Keratinocyte (primary cell): ENCODE measurements at regions not wholly inside any gene's neighbourhood (a gene's known extent, or its start where the extent isn't known, plus 50 kb on each side); places are given as distances from the start of the nearest gene placed in this dataset.
"Not testable (repeated sequence)": the region's sequence is repeated elsewhere in the genome, so short reads cannot be mapped to it uniquely, and the experiment has no call there.

ENCODE experiments used
- DNase-seq: peaks from one replicate; pipeline ENCODE4 v3.0.0-alpha.2; 2011; ENCODE audit warnings: low read depth, missing footprints, low spot score
- FAIRE-seq: peaks from 2 replicates; lab custom pipeline; 2011; peaks lifted over from hg19 to GRCh38; lab: Jason Lieb, UNC
- H2AFZ ChIP-seq: 2 replicates; pipeline ENCODE4 v1.6.0; 2012; ENCODE audit warnings: low read length, control low read depth, inconsistent platforms; ENCODE audit not compliant: control insufficient read depth
- H3K27ac ChIP-seq: 2 replicates; pipeline ENCODE4 v1.5.1; 2011; ENCODE audit warnings: low read length; ENCODE audit not compliant: control insufficient read depth, insufficient read depth
- H3K27me3 ChIP-seq: 3 replicates; pipeline ENCODE4 v1.6.0; 2011; ENCODE audit warnings: low read length; ENCODE audit not compliant: control insufficient read depth, insufficient read depth; ENCODE audit errors: extremely low read depth
- H3K36me3 ChIP-seq, 2 experiments: 2 replicates in 1 of 2; 3 replicates in 1 of 2; pipeline ENCODE4 v1.5.1; 2011; ENCODE audit warnings: low read length in 2 of 2, mild to moderate bottlenecking in 1 of 2; ENCODE audit not compliant: control insufficient read depth in 2 of 2, insufficient read depth in 2 of 2; ENCODE audit errors: extremely low read depth in 1 of 2
- H3K4me1 ChIP-seq: 3 replicates; pipeline ENCODE4 v1.5.1; 2011; ENCODE audit warnings: low read length; ENCODE audit not compliant: control insufficient read depth, insufficient read depth; ENCODE audit errors: extremely low read depth
- H3K4me2 ChIP-seq: 3 replicates; pipeline ENCODE4 v1.6.0; 2011; ENCODE audit warnings: low read depth, low read length; ENCODE audit not compliant: control insufficient read depth, insufficient read depth; ENCODE audit errors: extremely low read depth
- H3K4me3 ChIP-seq, 3 experiments: fragments of 200-600 bp in 1 of 3; sonication (generic) in 1 of 3; 2 replicates in 2 of 3; 3 replicates in 1 of 3; pipeline ENCODE4 v1.5.1; 2011 to 2016; ENCODE audit warnings: low read length in 3 of 3, mild to moderate bottlenecking in 3 of 3, control low read depth in 2 of 3, inconsistent platforms in 1 of 3, low read depth in 1 of 3, mixed read lengths in 1 of 3, mixed run types in 1 of 3, moderate library complexity in 1 of 3; ENCODE audit not compliant: control insufficient read depth in 2 of 3, insufficient read depth in 2 of 3; ENCODE audit errors: extremely low read depth in 1 of 3
- H3K79me2 ChIP-seq: 2 replicates; pipeline ENCODE4 v1.6.0; 2012; ENCODE audit warnings: low read length; ENCODE audit not compliant: control insufficient read depth, insufficient read depth
- H3K9ac ChIP-seq: 3 replicates; pipeline ENCODE4 v1.6.0; 2011; ENCODE audit warnings: low read length; ENCODE audit not compliant: control insufficient read depth, insufficient read depth; ENCODE audit errors: extremely low read depth
- H3K9me1 ChIP-seq: 3 replicates; pipeline ENCODE4 v1.6.0; 2011; ENCODE audit warnings: low read length; ENCODE audit not compliant: control insufficient read depth, insufficient read depth; ENCODE audit errors: extremely low read depth
- H3K9me3 ChIP-seq: 2 replicates; pipeline ENCODE4 v1.5.1; 2012; ENCODE audit warnings: low read depth, low read length; ENCODE audit not compliant: control insufficient read depth
- H4K20me1 ChIP-seq: 3 replicates; pipeline ENCODE4 v1.6.0; 2011; ENCODE audit warnings: low read length; ENCODE audit not compliant: control insufficient read depth, insufficient read depth; ENCODE audit errors: extremely low read depth
- EZH2 ChIP-seq: IDR thresholded peaks from one replicate; pipeline ENCODE4 v1.6.1; 2012; ENCODE audit warnings: inconsistent platforms, mild to moderate bottlenecking, low read length, moderate library complexity
- dilution Hi-C: fragments of 300-500 bp; cut with MboI; formaldehyde crosslinking; loops from one replicate; pipeline ENCODE4 v1.7.0; 2020; ENCODE audit warnings: low sequenced_read_pairs; ENCODE audit not compliant: extremely low pct_ligation_motif_present
- TF ChIP-seq, protein P1 (sequence below), 3 experiments: IDR thresholded peaks in 1 of 3; conservative IDR thresholded peaks in 1 of 3; optimal IDR thresholded peaks in 1 of 3; 2 replicates in 2 of 3; 3 replicates in 1 of 3; pipeline versions ENCODE3 to v1.5.1; 2011; ENCODE audit warnings: low read length in 3 of 3, mild to moderate bottlenecking in 3 of 3, moderate library complexity in 2 of 3, control low read depth in 1 of 3, inconsistent platforms in 1 of 3; ENCODE audit not compliant: insufficient read depth in 2 of 3; ENCODE audit errors: extremely low read depth in 1 of 3

DNA sequence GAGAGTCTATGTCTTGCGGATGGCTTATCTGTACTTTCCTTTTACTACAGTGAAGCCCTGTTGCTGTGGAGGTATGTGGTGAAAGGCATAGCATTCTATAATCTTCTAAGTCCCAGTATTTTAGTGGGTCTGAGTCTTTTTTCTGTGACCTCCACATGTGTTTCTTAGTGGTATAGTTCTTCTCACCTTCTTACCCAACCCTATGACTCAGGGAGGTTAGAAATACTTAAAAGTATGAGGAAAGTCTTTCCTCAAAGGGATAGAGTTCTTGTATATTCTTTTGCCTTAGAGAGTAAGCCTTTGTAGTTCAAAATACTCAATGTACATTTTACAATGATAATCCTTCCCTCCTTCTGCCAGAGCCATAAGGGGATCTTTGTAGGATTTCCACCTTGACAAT lies 621.9 kb upstream of the CTNND2 start:
- DNase-seq (no peak), FAIRE-seq (no peak)
- Histone ChIP-seq H3K4me3 (no peak overlapping the region), H3K9me1 (no peaks in the 10 kb centered on the region), H3K9ac (no peak overlapping the region), H3K27me3 (no peaks in the 10 kb centered on the region), H3K4me2 (no peak overlapping the region), H3K79me2 (no peaks in the 10 kb centered on the region), H3K27ac (no peak overlapping the region), H3K36me3 (no peaks in the 10 kb centered on the region), H3K9me3 (no peaks in the 10 kb centered on the region), H4K20me1 (no peaks in the 10 kb centered on the region), H3K4me1 (no peaks in the 10 kb centered on the region), H2AFZ (no peak overlapping the region)
- TF ChIP-seq, protein P1, sequence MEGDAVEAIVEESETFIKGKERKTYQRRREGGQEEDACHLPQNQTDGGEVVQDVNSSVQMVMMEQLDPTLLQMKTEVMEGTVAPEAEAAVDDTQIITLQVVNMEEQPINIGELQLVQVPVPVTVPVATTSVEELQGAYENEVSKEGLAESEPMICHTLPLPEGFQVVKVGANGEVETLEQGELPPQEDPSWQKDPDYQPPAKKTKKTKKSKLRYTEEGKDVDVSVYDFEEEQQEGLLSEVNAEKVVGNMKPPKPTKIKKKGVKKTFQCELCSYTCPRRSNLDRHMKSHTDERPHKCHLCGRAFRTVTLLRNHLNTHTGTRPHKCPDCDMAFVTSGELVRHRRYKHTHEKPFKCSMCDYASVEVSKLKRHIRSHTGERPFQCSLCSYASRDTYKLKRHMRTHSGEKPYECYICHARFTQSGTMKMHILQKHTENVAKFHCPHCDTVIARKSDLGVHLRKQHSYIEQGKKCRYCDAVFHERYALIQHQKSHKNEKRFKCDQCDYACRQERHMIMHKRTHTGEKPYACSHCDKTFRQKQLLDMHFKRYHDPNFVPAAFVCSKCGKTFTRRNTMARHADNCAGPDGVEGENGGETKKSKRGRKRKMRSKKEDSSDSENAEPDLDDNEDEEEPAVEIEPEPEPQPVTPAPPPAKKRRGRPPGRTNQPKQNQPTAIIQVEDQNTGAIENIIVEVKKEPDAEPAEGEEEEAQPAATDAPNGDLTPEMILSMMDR (optimal IDR thresholded peaks at IDR 0.05 in 1 of 3, IDR thresholded peaks at IDR 0.05 in 1 of 3, conservative IDR thresholded peaks at IDR 0.05 in 1 of 3; ENCODE audit: extremely low read depth in 1 of 3, insufficient read depth in 2 of 3, low read length in 3 of 3) = no peak
- TF ChIP-seq EZH2 = no peak
- dilution Hi-C loops = no loop called here

DNA sequence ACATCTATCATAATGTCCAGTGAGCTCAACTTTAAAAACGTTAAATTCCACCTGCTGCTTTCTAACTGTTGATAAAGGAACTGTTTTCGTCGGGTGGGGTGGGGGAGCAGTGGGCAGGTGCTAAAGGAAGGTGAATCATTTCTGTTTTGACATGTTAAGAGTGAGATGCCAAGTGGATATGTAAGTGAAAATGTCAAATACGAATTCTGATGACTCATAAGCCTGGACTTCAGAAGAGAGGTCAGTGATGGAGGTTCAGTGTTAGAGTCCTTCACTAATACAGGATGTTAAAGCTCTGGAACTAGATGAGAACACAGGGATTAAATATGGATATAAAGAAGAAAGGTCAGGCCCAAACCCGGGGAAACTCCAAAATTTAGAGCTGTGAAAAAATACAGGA lies 617.9 kb upstream of the CTNND2 start:
- Histone ChIP-seq H4K20me1 (no peaks in the 10 kb centered on the region), H3K27ac (no peak overlapping the region), H3K4me1 (no peaks in the 10 kb centered on the region), H3K27me3 (no peaks in the 10 kb centered on the region), H2AFZ (no peak overlapping the region), H3K9me3 (no peaks in the 10 kb centered on the region), H3K4me3 (no peak overlapping the region), H3K36me3 (no peaks in the 10 kb centered on the region), H3K9ac (no peak overlapping the region), H3K4me2 (no peak overlapping the region), H3K9me1 (no peaks in the 10 kb centered on the region), H3K79me2 (no peaks in the 10 kb centered on the region)
- FAIRE-seq = no peak
- DNase-seq = no peak
- dilution Hi-C loops = no loop called here
- TF ChIP-seq, protein P1 (optimal IDR thresholded peaks at IDR 0.05 in 1 of 3, IDR thresholded peaks at IDR 0.05 in 1 of 3, conservative IDR thresholded peaks at IDR 0.05 in 1 of 3; ENCODE audit: extremely low read depth in 1 of 3, insufficient read depth in 2 of 3, low read length in 3 of 3) = no peak
- no peak for TF ChIP-seq EZH2

DNA sequence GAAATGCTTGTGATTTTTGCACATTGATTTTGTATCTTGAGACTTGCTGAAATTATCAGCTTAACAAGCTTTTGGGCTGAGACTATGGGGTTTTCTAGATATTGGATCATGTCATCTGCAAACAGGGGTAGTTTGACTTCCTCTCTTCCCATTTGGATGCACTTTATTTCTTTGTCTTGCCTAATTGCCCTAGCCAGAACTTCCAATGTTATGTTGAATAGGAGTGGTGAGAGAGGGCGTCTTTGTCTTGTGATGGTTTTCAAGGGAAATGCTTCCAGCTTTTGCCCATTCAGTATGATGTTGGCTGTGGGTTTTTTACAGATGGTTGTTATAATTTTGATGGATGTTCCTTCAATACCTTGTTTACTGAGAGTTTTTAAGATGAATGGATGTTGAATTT lies 600.7 kb upstream of the CTNND2 start:
- H3K9me3 ChIP-seq, FAIRE-seq, H3K79me2 ChIP-seq, DNase-seq, H3K9ac ChIP-seq, H2AFZ ChIP-seq, H3K27ac ChIP-seq, H3K4me2 ChIP-seq, H3K36me3 ChIP-seq, H3K9me1 ChIP-seq, H3K4me1 ChIP-seq, H3K27me3 ChIP-seq, H4K20me1 ChIP-seq, dilution Hi-C loops, H3K4me3 ChIP-seq: not testable (repeated sequence)
